Psoas muscle (tissue), 7 donors: ENCODE measurements at regions not wholly inside any gene's neighbourhood (a gene's known extent, or its start where the extent isn't known, plus 50 kb on each side); places are given as distances from the start of the nearest gene placed in this dataset.

Experiments
- ATAC-seq, 4 donors: fragments of 200-7000 bp; cut with Tn5 transposase; one replicate each; pipeline ENCODE4 v1.9.1; 2020; ENCODE audit warnings: moderate library complexity in 3 of 4, mild to moderate bottlenecking in 2 of 4
- DNase-seq, 2 donors: peaks; one replicate each; pipeline ENCODE4 v3.0.0-alpha.2; 2020
- H3K27ac ChIP-seq: fragments of 200-600 bp; one replicate; pipeline ENCODE4 v1.8.0; 2022
- H3K27me3 ChIP-seq, 3 donors: fragments of 200-600 bp in 1 of 3; one replicate each; pipeline versions ENCODE4 v1.6.1 to v1.8.0; 2013 to 2022; ENCODE audit warnings: low read length in 2 of 3, mild to moderate bottlenecking in 2 of 3, moderate library complexity in 1 of 3; ENCODE audit not compliant: insufficient read depth in 3 of 3
- H3K36me3 ChIP-seq, 2 donors: fragments of 200-600 bp in 1 of 2; one replicate each; pipeline versions ENCODE4 v1.6.1 to v1.8.0; 2013 to 2022; ENCODE audit warnings: low read depth in 1 of 2, mild to moderate bottlenecking in 1 of 2, moderate library complexity in 1 of 2; ENCODE audit not compliant: insufficient read depth in 1 of 2
- H3K4me1 ChIP-seq: fragments of 200-600 bp; one replicate; pipeline ENCODE4 v1.8.0; 2022
- H3K4me3 ChIP-seq: fragments of 200-600 bp; one replicate; pipeline ENCODE4 v1.8.0; 2022; ENCODE audit warnings: mild to moderate bottlenecking
- H3K9me3 ChIP-seq: fragments of 200-600 bp; one replicate; pipeline ENCODE4 v1.8.0; 2022
- WGBS, 3 donors: extraction: QIAGEN DNeasy Blood & Tissue Kit; methylation state at CpG; one replicate each; pipeline versions ENCODE4 v1.1.6 to v1.1.7; 2013; 5-methylcytosine and 5-hydroxymethylcytosine counted together
- intact Hi-C, 2 donors: fragments of 100-400 bp; cut with DNase I; formaldehyde crosslinking; loops; one replicate each; pipeline versions ENCODE4 v1.11.0 to v1.14.2; 2022
- TF ChIP-seq, protein P1 (sequence below): fragments of 200-600 bp; IDR thresholded peaks from one replicate; pipeline ENCODE4 v1.8.0; 2022; ENCODE audit warnings: antibody characterized with exemption
- donor health status: healthy with polysubstance abuse.
- donor health status: DM: no; HTN: no; CAD: no; lungs with moderate emphysema.
- donor health status: Bipolar disorder and iron deficiency.
- donor health status: healthy.
- donor health status: DM: yes; HTN: yes; CAD: no.
- donor health status: DM: no; HTN: no; CAD: no.
- donor health status: DM: yes; HTN: yes; CAD: no.

GRCh38 chr5:144084971-144085370 lies 85.5 kb downstream of the YIPF5 start:
- DNase-seq (no peak), ATAC-seq (no peak)
- TF ChIP-seq, protein P1, sequence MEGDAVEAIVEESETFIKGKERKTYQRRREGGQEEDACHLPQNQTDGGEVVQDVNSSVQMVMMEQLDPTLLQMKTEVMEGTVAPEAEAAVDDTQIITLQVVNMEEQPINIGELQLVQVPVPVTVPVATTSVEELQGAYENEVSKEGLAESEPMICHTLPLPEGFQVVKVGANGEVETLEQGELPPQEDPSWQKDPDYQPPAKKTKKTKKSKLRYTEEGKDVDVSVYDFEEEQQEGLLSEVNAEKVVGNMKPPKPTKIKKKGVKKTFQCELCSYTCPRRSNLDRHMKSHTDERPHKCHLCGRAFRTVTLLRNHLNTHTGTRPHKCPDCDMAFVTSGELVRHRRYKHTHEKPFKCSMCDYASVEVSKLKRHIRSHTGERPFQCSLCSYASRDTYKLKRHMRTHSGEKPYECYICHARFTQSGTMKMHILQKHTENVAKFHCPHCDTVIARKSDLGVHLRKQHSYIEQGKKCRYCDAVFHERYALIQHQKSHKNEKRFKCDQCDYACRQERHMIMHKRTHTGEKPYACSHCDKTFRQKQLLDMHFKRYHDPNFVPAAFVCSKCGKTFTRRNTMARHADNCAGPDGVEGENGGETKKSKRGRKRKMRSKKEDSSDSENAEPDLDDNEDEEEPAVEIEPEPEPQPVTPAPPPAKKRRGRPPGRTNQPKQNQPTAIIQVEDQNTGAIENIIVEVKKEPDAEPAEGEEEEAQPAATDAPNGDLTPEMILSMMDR = no peak
- Histone ChIP-seq H3K27ac (no peak overlapping the region), H3K36me3 (no peaks in the 10 kb centered on the region), H3K4me1 (peaks cover 6% of the 10 kb centered on the region), H3K27me3 (no peaks in the 10 kb centered on the region), H3K9me3 (peaks cover under 1% of the 10 kb centered on the region), H3K4me3 (no peak overlapping the region)
- intact Hi-C loops = no loop called here
- WGBS, 3 donors = 73 to 82% (median 81%) methylated on average over 2 of the region's 2 CpGs

DNA sequence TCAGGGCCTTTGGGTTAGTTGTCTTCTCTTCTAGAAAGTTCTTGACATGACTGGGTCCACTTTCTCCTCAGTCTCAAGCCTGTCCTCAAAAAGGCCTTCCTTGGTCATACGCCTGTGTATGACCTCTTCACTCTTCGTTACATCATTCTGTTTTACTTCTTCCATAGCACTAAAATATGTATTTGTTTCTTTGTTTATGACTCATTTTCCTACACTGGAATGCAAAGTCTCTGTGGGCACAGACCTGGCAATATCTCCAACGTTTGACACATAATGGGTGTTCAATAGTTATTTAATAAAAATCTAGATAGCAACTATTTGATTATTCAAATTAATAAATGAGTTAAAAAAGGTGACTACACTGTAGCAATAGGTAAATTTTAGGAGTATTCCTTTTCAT lies 85.1 kb downstream of the YIPF5 start:
- no peaks in the 10 kb centered on the region for H3K36me3 ChIP-seq
- H3K27ac ChIP-seq = no peak overlapping the region
- DNase-seq (no peak), ATAC-seq (no peak)
- H3K9me3 ChIP-seq = no peaks in the 10 kb centered on the region
- peaks cover 6% of the 10 kb centered on the region for H3K4me1 ChIP-seq
- H3K27me3 ChIP-seq = no peaks in the 10 kb centered on the region
- H3K4me3 ChIP-seq = no peak overlapping the region
- intact Hi-C loops = no loop called here
- 85 to 93% (median 85%) methylated on average over 3 of the region's 3 CpGs for WGBS, 3 donors
- TF ChIP-seq, protein P1 = no peak

DNA sequence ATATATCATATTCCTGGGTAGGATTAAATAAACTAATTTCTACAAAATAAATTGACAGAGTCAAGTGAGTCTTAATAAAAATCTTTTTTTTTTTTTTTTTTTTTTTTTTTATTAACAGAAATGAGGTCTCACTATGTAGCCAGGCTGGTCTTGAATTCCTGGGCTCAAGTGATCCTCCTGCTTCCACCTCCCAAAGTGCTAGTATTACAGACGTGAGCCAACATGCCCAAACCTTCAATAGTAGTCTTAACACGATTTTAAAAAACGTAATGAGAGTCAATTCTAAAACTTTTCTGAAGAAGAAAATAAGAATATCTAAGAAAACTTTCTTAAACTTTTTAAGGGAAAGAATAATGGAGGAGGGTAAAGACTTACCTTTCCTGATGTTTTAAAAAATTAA lies 84.2 kb downstream of the YIPF5 start:
- peaks cover 6% of the 10 kb centered on the region for H3K4me1 ChIP-seq
- H3K36me3 ChIP-seq = no peaks in the 10 kb centered on the region
- H3K9me3 ChIP-seq = no peaks in the 10 kb centered on the region
- H3K4me3 ChIP-seq = no peak overlapping the region
- intact Hi-C loops = no loop called here
- TF ChIP-seq, protein P1 = no peak
- DNase-seq = no peak
- no peak for ATAC-seq
- no peaks in the 10 kb centered on the region for H3K27me3 ChIP-seq
- WGBS, 3 donors = 81 to 86% (median 84%) methylated on average over 3 of the region's 3 CpGs
- H3K27ac ChIP-seq = no peak overlapping the region

GRCh38 chr5:144087576-144087975 lies 82.9 kb downstream of the YIPF5 start:
- Histone ChIP-seq H3K4me1 (peaks cover 6% of the 10 kb centered on the region), H3K9me3 (no peaks in the 10 kb centered on the region), H3K27me3 (no peaks in the 10 kb centered on the region), H3K4me3 (no peak overlapping the region), H3K36me3 (no peaks in the 10 kb centered on the region), H3K27ac (no peak overlapping the region)
- TF ChIP-seq, protein P1 = no peak
- DNase-seq = no peak
- WGBS, 3 donors = 98 to 100% (median 100%) methylated on average over 1 of the region's 1 CpG
- intact Hi-C loops = no loop called here
- ATAC-seq = no peak

DNA sequence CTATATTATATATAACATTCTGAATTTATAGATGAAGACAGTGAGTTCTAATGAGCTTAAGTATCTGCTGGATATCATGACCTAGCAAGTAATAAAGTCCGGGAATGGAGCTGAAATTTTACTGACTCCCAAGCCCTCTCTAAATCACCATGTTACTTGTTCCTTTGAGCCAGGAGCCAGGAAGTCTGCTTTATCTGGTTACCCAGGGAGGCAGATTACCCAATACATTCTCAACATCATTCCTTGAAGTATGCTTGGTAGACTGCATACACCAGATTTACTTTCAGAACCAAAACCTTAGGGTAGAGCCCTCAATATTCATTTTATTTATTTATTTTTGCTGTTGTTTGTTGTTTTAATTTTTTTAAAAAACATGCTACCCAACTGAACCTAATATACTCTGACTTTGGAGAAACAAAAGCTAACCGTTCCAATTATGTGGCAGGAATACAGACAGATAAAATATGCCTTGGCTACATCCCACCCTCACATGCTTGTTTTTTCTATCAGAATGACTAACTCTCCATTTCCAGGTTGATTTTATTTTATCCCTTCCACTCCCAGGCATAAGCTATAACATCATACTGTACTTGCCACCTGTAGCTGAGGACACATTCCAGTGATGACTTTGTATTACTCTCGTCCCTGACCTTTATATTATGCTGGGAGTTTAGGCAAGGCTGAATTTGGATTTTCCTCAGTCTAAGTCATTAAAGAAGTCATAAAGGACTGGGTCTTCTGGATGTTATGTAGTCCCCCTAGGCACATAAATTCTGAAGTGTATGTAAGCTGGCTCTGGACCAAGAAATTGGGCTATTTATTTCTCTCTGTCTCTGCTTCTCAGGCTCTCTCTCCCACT lies 82.0 kb downstream of the YIPF5 start:
- Histone ChIP-seq H3K27ac (no peak overlapping the region), H3K9me3 (no peaks in the 10 kb centered on the region), H3K27me3 (no peaks in the 10 kb centered on the region), H3K36me3 (no peaks in the 10 kb centered on the region), H3K4me1 (peaks cover 6% of the 10 kb centered on the region), H3K4me3 (no peak overlapping the region)
- no peak for DNase-seq
- 50 to 70% (median 52%) methylated on average over 3 of the region's 3 CpGs for WGBS, 3 donors
- ATAC-seq = no peak
- intact Hi-C loops = no loop called here
- TF ChIP-seq, protein P1 = no peak
